EH (cell line): ENCODE measurements at regions not wholly inside any gene's neighbourhood (a gene's known extent, or its start where the extent isn't known, plus 50 kb on each side); places are given as distances from the start of the nearest gene placed in this dataset.

Experiments used
- DNase-seq: peaks from one replicate; pipeline ENCODE4 v3.0.0-alpha.2; 2015; ENCODE audit warnings: low read depth

DNA sequence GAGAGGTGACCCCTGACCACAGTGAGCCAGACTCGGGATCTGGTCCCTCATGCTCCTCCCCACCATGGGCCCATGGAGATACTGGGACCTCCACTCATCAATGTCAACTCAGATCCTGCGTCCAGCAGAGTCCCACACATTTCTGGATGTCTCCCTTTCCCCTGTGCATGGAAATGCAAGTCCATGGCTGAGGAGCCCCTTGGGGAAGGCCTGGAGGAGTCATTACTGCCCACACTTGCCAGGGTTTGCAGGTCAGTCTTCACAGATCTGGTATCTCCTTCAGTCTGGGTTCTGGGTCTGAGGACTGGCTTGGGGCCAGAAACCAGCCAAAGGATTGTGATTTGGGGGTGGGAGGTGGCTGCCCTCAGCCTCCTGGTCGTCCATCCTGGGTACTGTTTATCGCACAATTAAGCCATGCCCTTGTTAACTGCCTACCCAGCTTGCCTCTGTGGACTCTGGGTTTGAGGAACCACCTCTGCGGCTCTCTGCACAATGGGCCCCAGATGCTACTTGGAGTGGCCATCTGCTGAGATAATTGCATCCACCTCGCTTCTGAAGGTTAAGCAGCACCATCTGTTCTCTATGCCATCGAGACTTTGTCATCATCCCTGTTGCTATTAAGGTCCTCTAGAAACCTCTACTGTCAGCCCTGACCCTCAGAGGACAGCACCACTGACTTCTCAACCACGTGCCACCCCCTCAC is 49.9 kb upstream of the KLF13 start:
- no peak for DNase-seq
